GM12878 (cell line): ENCODE measurements at regions not wholly inside any gene's neighbourhood (a gene's known extent, or its start where the extent isn't known, plus 50 kb on each side); places are given as distances from the start of the nearest gene placed in this dataset.

Experiments used
- CTCF ChIP-seq, 3 experiments: IDR thresholded peaks in 2 of 3; conservative IDR thresholded peaks in 1 of 3; 2 replicates each; pipeline ENCODE4 v1.5.1; 2011; ENCODE audit warnings: low read depth in 3 of 3, low read length in 3 of 3, mild to moderate bottlenecking in 3 of 3, control low read depth in 2 of 3, moderate library complexity in 2 of 3, inconsistent platforms in 1 of 3, mixed read lengths in 1 of 3; ENCODE audit not compliant: control insufficient read depth in 2 of 3, insufficient read depth in 1 of 3; ENCODE audit errors: extremely low read depth in 1 of 3
- KLF5 ChIP-seq: fragments of 450-650 bp; IDR thresholded peaks from 2 replicates; pipeline ENCODE4 v1.6.1; 2014; ENCODE audit warnings: mild to moderate bottlenecking; ENCODE audit not compliant: partially characterized antibody
- LARP7 ChIP-seq: fragments of 450-650 bp; IDR thresholded peaks from 2 replicates; pipeline ENCODE4 v1.6.1; 2017; ENCODE audit warnings: mild to moderate bottlenecking
- POLR2A ChIP-seq: IDR thresholded peaks from 2 replicates; pipeline ENCODE4 v1.6.1; 2011; ENCODE audit warnings: low read depth, mild to moderate bottlenecking, low read length
- RELA ChIP-seq: fragments of 450-650 bp; IDR thresholded peaks from 2 replicates; pipeline ENCODE4 v1.8.0; 2014; ENCODE audit warnings: borderline replicate concordance; ENCODE audit not compliant: partially characterized antibody
- TAF1 ChIP-seq: IDR thresholded peaks from 2 replicates; pipeline ENCODE4 v1.6.1; 2011; ENCODE audit warnings: mild to moderate bottlenecking, low read depth, low read length, borderline replicate concordance
- ZBTB11 ChIP-seq: fragments of 450-650 bp; formaldehyde crosslinking; IDR thresholded peaks from 2 replicates; pipeline ENCODE4 v1.5.0; 2022; ENCODE audit warnings: mild to moderate bottlenecking, missing genetic modification characterization

- no peak for TF ChIP-seq ZBTB11 (CRISPR knock-in tag)
- TF ChIP-seq CTCF (IDR thresholded peaks at IDR 0.05 in 2 of 3, conservative IDR thresholded peaks at IDR 0.05 in 1 of 3; ENCODE audit: control insufficient read depth in 2 of 3, extremely low read depth in 1 of 3, insufficient read depth in 1 of 3, low read depth in 3 of 3, low read length in 3 of 3) = no peak
- no peak for TF ChIP-seq TAF1
- TF ChIP-seq LARP7 = no peak
- no peak for TF ChIP-seq POLR2A
- no peak for TF ChIP-seq KLF5
- no peak for TF ChIP-seq RELA
These were observed 67.8 kb upstream of the TAB2 start for GRCh38 chr6:149249370-149250357.
